ENCODE measurements at regions not wholly inside any gene's neighbourhood (a gene's known extent, or its start where the extent isn't known, plus 50 kb on each side); places are given as distances from the start of the nearest gene placed in this dataset.

DNA sequence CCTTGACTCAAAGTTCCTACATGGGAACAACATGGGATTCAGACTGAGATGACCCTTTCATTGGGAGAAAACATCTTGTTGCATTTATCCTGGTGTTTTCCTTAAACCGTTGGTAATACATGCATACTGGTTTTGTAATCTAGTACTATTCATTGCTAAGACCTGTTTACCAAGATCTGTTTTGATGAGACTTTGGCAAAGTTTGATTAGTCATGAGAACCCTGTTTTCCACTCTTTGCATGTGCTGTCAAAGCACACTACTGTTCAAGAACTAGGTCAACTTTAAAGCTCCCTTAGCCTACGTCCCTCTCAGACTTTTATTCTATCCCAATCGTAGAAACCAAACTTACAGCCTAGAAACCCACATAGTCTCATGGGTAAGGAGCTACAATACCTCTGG is 650.9 kb downstream of the GATA3 start:
- Histone ChIP-seq H3K36me3 (ENCODE audit: control insufficient read depth, insufficient read depth, low read length) (no peaks in the 10 kb centered on the region), H3K27ac (ENCODE audit: low read depth, low read length, severe bottlenecking) (no peak overlapping the region), H3K4me3 (ENCODE audit: extremely low read depth, insufficient read depth, low read length, poor library complexity, severe bottlenecking) (no peak overlapping the region), H3K9me3 (ENCODE audit: control insufficient read depth, low read length) (no peaks in the 10 kb centered on the region), H3K4me1 (ENCODE audit: control insufficient read depth, insufficient read depth, low read length, poor library complexity, severe bottlenecking) (peaks cover 3% of the 10 kb centered on the region)
- WGBS, 2 experiments (ENCODE audit: insufficient coverage in 2 of 2): 80 to 100% methylated on average over 1 to 2 of the region's 3 CpGs

DNA sequence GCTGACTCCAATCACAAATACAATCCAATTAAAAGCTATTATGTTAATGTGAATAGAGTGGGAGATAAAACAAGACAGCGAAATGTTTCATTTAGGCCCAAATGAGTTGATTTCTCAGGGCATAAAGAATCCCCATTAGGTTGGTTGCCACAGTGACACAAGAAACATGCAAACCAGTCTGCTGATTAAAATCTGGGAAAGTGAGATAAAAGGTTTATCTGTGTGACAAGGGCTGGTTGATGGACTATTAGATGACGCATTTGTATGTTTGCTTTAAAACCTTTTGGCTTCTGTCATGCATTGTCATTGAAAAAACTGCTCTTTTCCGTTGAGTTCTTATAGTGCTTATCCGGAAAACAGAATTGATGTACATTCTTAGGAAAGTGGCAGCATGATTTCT is 658.2 kb downstream of the GATA3 start:
- no peaks in the 10 kb centered on the region for H3K4me1 ChIP-seq (ENCODE audit: control insufficient read depth, insufficient read depth, low read length, poor library complexity, severe bottlenecking)
- H3K9me3 ChIP-seq (ENCODE audit: control insufficient read depth, low read length): no peaks in the 10 kb centered on the region
- H3K4me3 ChIP-seq (ENCODE audit: extremely low read depth, insufficient read depth, low read length, poor library complexity, severe bottlenecking): no peak overlapping the region
- 85 to 87% methylated on average over 4 of the region's 4 CpGs for WGBS, 2 experiments (ENCODE audit: insufficient coverage in 2 of 2)
- H3K27ac ChIP-seq (ENCODE audit: low read depth, low read length, severe bottlenecking): peak overlapping the region; percentile 39
- H3K36me3 ChIP-seq (ENCODE audit: control insufficient read depth, insufficient read depth, low read length): no peaks in the 10 kb centered on the region

DNA sequence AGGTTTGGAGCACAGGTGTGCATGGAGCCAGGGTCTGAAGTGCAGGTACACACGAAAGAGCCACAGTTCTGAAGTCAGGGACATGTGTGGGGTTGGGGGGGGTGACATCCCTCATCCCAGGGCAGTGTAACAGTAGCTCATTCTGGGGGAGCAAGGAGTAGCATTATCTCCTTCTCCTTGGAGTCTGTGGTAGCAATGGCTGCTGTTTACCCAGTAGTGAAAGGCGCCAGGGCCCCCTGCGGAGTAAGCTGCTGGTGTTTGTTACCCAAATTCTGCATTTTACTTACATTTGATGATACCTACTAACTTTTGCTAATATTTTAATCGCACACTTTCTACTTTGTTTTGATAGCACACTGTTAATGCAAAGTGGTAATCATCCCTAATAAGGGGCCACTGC is 665.5 kb downstream of the GATA3 start:
- Histone ChIP-seq H3K27ac (ENCODE audit: low read depth, low read length, severe bottlenecking) (no peak overlapping the region), H3K9me3 (ENCODE audit: control insufficient read depth, low read length) (no peaks in the 10 kb centered on the region), H3K36me3 (ENCODE audit: control insufficient read depth, insufficient read depth, low read length) (no peaks in the 10 kb centered on the region), H3K4me3 (ENCODE audit: extremely low read depth, insufficient read depth, low read length, poor library complexity, severe bottlenecking) (no peak overlapping the region), H3K4me1 (ENCODE audit: control insufficient read depth, insufficient read depth, low read length, poor library complexity, severe bottlenecking) (no peaks in the 10 kb centered on the region)
- WGBS, 2 experiments (ENCODE audit: insufficient coverage in 2 of 2): 100% methylated on average over 2 of the region's 4 CpGs; no CpG with 5 or more reads in 1 of the 2 experiments

DNA sequence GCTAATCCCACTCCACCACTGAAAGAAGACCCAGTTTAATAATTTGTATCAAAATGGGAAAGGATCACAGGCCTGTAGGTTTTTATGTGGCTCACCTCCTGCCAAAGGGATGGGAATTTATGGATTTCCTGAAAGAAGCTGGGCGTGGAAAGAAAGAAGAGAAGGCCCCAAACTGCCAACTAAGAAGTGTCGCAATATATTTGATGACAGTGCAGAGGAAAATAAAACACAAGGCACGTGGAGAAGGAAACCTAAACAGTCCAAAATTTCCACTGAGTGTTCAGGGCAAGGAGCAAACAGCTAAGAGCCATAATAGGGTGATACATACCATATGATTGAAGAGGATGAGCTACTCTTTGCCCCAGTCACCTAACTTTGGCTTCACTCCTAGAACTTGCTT is 667.2 kb downstream of the GATA3 start:
- H3K9me3 ChIP-seq (ENCODE audit: control insufficient read depth, low read length): no peaks in the 10 kb centered on the region
- H3K4me3 ChIP-seq (ENCODE audit: extremely low read depth, insufficient read depth, low read length, poor library complexity, severe bottlenecking): no peak overlapping the region
- no peak overlapping the region for H3K27ac ChIP-seq (ENCODE audit: low read depth, low read length, severe bottlenecking)
- no peaks in the 10 kb centered on the region for H3K36me3 ChIP-seq (ENCODE audit: control insufficient read depth, insufficient read depth, low read length)
- 85% methylated on average over 2 to 3 of the region's 3 CpGs for WGBS, 2 experiments (ENCODE audit: insufficient coverage in 2 of 2)
- H3K4me1 ChIP-seq (ENCODE audit: control insufficient read depth, insufficient read depth, low read length, poor library complexity, severe bottlenecking): no peaks in the 10 kb centered on the region

DNA sequence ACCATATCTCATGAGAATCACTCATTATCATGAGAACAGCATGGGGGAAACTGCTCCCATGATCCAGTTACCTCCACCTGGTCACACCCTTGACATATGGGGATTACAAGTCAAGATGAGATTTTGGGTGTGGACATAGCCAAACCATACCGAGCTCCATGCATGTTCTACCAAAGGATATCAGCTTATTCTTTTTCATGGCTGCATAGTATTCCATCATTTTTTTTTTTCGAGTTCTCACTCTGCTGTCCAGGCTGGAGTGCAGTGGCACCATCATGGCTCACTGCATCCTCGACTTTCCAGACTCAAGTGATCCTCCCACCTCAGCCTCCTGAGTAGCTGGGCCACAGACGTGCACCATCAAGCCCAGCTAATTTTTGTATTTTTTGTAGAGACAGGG is 668.3 kb downstream of the GATA3 start:
- H3K9me3 ChIP-seq (ENCODE audit: control insufficient read depth, low read length): no peaks in the 10 kb centered on the region
- H3K4me3 ChIP-seq (ENCODE audit: extremely low read depth, insufficient read depth, low read length, poor library complexity, severe bottlenecking): no peak overlapping the region
- 61 to 100% methylated on average over 2 to 3 of the region's 4 CpGs for WGBS, 2 experiments (ENCODE audit: insufficient coverage in 2 of 2)
- H3K36me3 ChIP-seq (ENCODE audit: control insufficient read depth, insufficient read depth, low read length): no peaks in the 10 kb centered on the region
- no peaks in the 10 kb centered on the region for H3K4me1 ChIP-seq (ENCODE audit: control insufficient read depth, insufficient read depth, low read length, poor library complexity, severe bottlenecking)
- no peak overlapping the region for H3K27ac ChIP-seq (ENCODE audit: low read depth, low read length, severe bottlenecking)

DNA sequence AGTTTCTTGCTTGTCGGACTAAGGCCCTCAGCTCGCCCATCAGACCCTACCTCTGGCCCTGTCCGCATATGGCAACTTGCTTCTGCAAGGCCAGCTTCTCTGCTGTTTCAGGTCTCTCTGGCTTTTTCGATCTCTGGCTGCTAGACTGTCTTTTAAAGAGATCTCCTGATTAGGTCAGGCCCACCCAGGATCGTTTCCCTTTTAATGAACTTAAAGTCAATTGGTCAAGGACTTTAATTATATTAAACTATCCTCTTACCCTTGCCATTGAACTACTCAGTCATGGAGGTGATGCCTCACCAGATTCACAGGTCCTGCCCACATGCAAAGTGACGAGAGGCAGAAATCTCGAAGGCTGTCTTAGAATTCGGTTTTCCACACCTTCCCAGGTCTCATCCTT is 670.9 kb downstream of the GATA3 start:
- H3K4me1 ChIP-seq (ENCODE audit: control insufficient read depth, insufficient read depth, low read length, poor library complexity, severe bottlenecking): no peaks in the 10 kb centered on the region
- no peak overlapping the region for H3K27ac ChIP-seq (ENCODE audit: low read depth, low read length, severe bottlenecking)
- no peaks in the 10 kb centered on the region for H3K9me3 ChIP-seq (ENCODE audit: control insufficient read depth, low read length)
- 82 to 84% methylated on average over 7 of the region's 8 CpGs for WGBS, 2 experiments (ENCODE audit: insufficient coverage in 2 of 2)
- no peak overlapping the region for H3K4me3 ChIP-seq (ENCODE audit: extremely low read depth, insufficient read depth, low read length, poor library complexity, severe bottlenecking)
- no peaks in the 10 kb centered on the region for H3K36me3 ChIP-seq (ENCODE audit: control insufficient read depth, insufficient read depth, low read length)

DNA sequence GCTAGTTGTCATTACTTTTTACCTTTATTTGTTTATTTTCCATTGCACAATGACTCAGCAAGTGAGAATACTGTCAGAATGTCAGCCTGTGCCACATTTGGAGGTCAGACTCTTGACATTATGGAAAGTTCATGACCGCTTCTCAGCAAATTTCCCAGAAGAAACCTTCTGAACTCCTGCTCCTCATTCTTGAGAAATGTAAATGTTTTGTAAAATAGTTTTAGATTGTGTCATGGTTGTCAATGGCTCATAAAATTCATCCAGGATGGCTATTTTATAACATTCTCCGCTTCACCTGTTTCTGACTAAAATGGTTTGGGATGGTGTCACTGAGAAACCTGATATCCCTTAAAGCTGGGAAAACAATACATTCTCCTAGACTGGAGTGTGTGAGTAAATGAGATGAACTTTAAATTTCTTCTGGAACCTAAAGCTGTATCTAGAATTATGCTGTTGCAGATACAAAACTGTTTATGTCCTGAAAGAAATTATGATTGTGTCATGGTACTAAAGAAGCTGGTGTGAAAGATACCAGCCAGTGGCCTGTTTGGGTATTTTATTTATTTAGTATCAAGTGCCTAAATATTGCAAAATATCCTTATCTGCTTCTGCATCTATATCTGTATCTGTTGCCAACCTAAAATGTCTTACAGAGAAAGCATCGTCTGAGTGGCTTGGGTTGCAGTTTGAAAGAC is 671.7 kb downstream of the GATA3 start:
- H3K27ac ChIP-seq (ENCODE audit: low read depth, low read length, severe bottlenecking): no peak overlapping the region
- H3K4me3 ChIP-seq (ENCODE audit: extremely low read depth, insufficient read depth, low read length, poor library complexity, severe bottlenecking): no peak overlapping the region
- H3K4me1 ChIP-seq (ENCODE audit: control insufficient read depth, insufficient read depth, low read length, poor library complexity, severe bottlenecking): no peaks in the 10 kb centered on the region
- WGBS, 2 experiments (ENCODE audit: insufficient coverage in 2 of 2): 100% methylated on average over 1 of the region's 3 CpGs
- H3K9me3 ChIP-seq (ENCODE audit: control insufficient read depth, low read length): no peaks in the 10 kb centered on the region
- no peaks in the 10 kb centered on the region for H3K36me3 ChIP-seq (ENCODE audit: control insufficient read depth, insufficient read depth, low read length)

DNA sequence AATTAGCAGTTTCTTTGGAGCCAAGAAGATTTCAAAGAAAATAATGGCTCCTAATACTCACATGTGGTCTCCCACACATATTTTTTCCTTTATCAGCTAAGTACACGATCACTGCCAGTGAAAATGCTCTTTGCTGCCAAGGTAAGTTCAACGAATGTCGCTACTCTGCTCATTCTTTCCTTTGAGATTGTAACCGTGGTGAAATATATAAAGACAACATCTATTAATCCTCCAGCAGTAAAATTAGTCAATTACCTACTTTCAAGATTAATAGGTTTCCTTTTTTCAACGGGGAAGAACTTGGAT is 672.2 kb downstream of the GATA3 start:
- WGBS, 2 experiments (ENCODE audit: insufficient coverage in 2 of 2): 74 to 92% methylated on average over 3 to 4 of the region's 5 CpGs
- Histone ChIP-seq H3K4me1 (ENCODE audit: control insufficient read depth, insufficient read depth, low read length, poor library complexity, severe bottlenecking) (no peaks in the 10 kb centered on the region), H3K36me3 (ENCODE audit: control insufficient read depth, insufficient read depth, low read length) (no peaks in the 10 kb centered on the region), H3K9me3 (ENCODE audit: control insufficient read depth, low read length) (no peaks in the 10 kb centered on the region), H3K4me3 (ENCODE audit: extremely low read depth, insufficient read depth, low read length, poor library complexity, severe bottlenecking) (no peak overlapping the region), H3K27ac (ENCODE audit: low read depth, low read length, severe bottlenecking) (no peak overlapping the region)

DNA sequence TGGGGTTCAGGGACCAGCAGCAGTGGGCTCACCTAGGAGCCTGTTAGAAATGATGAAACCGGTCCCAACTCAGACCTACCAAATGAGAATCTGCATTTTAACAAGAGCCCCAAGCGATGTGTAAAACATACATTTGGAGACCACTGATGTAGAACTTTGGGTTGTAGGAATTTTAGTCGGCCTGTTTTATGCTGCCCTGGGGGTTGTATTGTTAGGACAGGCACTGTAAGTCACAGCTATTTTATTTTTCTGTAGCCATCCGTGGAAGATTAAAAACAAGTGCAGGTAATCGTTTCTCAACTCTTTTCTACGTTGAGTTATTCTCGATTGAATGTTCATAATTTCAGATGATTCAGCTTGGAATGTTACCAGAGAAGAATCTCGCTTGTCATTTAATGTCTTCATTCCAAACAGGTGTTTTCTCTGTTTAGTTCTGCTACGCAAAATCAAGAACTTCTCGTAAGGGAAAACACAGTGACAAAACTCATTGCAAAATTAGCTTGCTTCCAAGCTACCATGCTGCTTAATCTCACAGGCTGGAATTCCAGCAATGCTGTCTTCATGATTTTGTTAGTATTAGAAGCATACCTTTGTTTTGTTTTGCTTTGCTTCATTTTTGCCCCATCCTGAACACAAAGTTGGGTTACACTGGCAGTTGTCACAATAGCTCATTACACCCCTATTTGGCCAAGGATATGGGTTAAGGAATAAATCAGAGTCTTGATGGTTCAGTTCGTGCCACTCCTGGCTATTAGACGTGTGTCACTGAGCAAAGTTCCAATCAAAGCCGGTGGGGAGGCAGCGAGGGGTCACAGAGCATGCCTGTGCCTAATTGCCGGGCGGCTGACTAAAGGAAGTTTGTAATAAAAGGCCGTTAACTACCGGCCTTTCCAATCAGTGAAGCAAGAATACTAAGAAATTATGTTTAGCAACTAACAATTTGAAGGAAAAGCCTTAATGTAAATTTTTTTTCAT is 676.9 kb downstream of the GATA3 start:
- WGBS, 2 experiments (ENCODE audit: insufficient coverage in 2 of 2): 81 to 91% methylated on average over 10 to 15 of the region's 18 CpGs
- no peaks in the 10 kb centered on the region for H3K9me3 ChIP-seq (ENCODE audit: control insufficient read depth, low read length)
- no peaks in the 10 kb centered on the region for H3K4me1 ChIP-seq (ENCODE audit: control insufficient read depth, insufficient read depth, low read length, poor library complexity, severe bottlenecking)
- no peak overlapping the region for H3K4me3 ChIP-seq (ENCODE audit: extremely low read depth, insufficient read depth, low read length, poor library complexity, severe bottlenecking)
- no peak overlapping the region for H3K27ac ChIP-seq (ENCODE audit: low read depth, low read length, severe bottlenecking)
- no peaks in the 10 kb centered on the region for H3K36me3 ChIP-seq (ENCODE audit: control insufficient read depth, insufficient read depth, low read length)

DNA sequence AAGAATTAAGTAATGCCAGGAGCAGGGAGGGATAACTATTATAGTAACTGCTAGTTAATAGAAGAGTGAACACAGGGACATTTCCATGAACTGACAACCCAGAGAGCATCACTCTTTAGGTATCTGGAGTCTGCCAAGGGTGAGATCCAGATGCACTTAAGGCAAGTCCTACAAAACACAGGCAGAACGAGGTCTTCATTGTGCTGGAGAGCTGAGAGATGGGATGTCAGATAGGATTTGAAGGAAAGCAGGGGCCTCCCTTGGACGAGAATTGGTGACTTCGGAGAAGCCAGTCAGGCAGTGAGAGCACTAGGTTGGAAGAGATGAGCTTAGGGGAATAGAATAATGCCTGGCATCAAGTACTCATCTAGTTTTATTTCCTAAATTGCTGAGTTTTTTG is 684.5 kb downstream of the GATA3 start:
- Histone ChIP-seq H3K36me3 (ENCODE audit: control insufficient read depth, insufficient read depth, low read length) (no peaks in the 10 kb centered on the region), H3K27ac (ENCODE audit: low read depth, low read length, severe bottlenecking) (no peak overlapping the region), H3K4me3 (ENCODE audit: extremely low read depth, insufficient read depth, low read length, poor library complexity, severe bottlenecking) (no peak overlapping the region), H3K4me1 (ENCODE audit: control insufficient read depth, insufficient read depth, low read length, poor library complexity, severe bottlenecking) (no peaks in the 10 kb centered on the region), H3K9me3 (ENCODE audit: control insufficient read depth, low read length) (no peaks in the 10 kb centered on the region)
- WGBS, 2 experiments (ENCODE audit: insufficient coverage in 2 of 2): 39 to 58% methylated on average over 2 to 3 of the region's 3 CpGs
